Large intestine (tissue), 3 donors: ENCODE measurements at regions not wholly inside any gene's neighbourhood (a gene's known extent, or its start where the extent isn't known, plus 50 kb on each side); places are given as distances from the start of the nearest gene placed in this dataset.

Experiments
- DNase-seq, 2 donors: peaks; one replicate each; pipeline versions ENCODE4 v3.0.0 to v3.0.0-alpha.2; 2013
- H3K27ac ChIP-seq: one replicate; pipeline ENCODE4 v1.5.1; 2013; ENCODE audit warnings: low read length
- H3K27me3 ChIP-seq: 2 replicates; pipeline ENCODE4 v1.6.1; 2013; ENCODE audit warnings: low read length; ENCODE audit not compliant: control insufficient read depth, insufficient read depth
- H3K36me3 ChIP-seq: 2 replicates; pipeline ENCODE4 v1.6.1; 2013; ENCODE audit warnings: low read length; ENCODE audit not compliant: control insufficient read depth, insufficient read depth
- H3K4me1 ChIP-seq: one replicate; pipeline ENCODE4 v1.6.1; 2013; ENCODE audit warnings: low read length; ENCODE audit not compliant: control insufficient read depth, insufficient read depth
- H3K4me3 ChIP-seq: one replicate; pipeline ENCODE4 v1.5.1; 2013; ENCODE audit warnings: low read length
- H3K9me3 ChIP-seq: one replicate; pipeline ENCODE4 v1.6.1; 2013; ENCODE audit warnings: mild to moderate bottlenecking, low read depth, low read length, moderate library complexity; ENCODE audit not compliant: control insufficient read depth
- WGBS: methylation state at CpG from one replicate; pipeline ENCODE4 v1.1.5; 2013; ENCODE audit warnings: low lambda C conversion rate; ENCODE audit not compliant: insufficient coverage; 5-methylcytosine and 5-hydroxymethylcytosine counted together

- Histone ChIP-seq H3K27me3 (no peaks in the 10 kb centered on the region), H3K27ac (no peak overlapping the region), H3K4me3 (no peak overlapping the region), H3K9me3 (no peaks in the 10 kb centered on the region), H3K36me3 (no peaks in the 10 kb centered on the region), H3K4me1 (no peaks in the 10 kb centered on the region)
- no peak for DNase-seq
Measured at GRCh38 chr10:61318429-61318828, 134.8 kb downstream of the TMEM26 start.

- H3K36me3 ChIP-seq, result no peaks in the 10 kb centered on the region
- no peaks in the 10 kb centered on the region for H3K4me1 ChIP-seq
- no peaks in the 10 kb centered on the region for H3K27me3 ChIP-seq
- H3K4me3 ChIP-seq, result no peak overlapping the region
- H3K27ac ChIP-seq, result no peak overlapping the region
- no peak for DNase-seq
- no peaks in the 10 kb centered on the region for H3K9me3 ChIP-seq
Measured at GRCh38 chr10:61317706-61318105, 135.5 kb downstream of the TMEM26 start.

- Histone ChIP-seq H3K4me3 (no peak overlapping the region), H3K27ac (no peak overlapping the region), H3K9me3 (no peaks in the 10 kb centered on the region), H3K36me3 (no peaks in the 10 kb centered on the region), H3K4me1 (no peaks in the 10 kb centered on the region), H3K27me3 (no peaks in the 10 kb centered on the region)
- DNase-seq, result no peak
- WGBS, result 80% methylated on average over 1 of the region's 1 CpG
Measured at GRCh38 chr10:61316676-61317265, 136.4 kb downstream of the TMEM26 start.

GRCh38 chr10:61314273-61314672 is 138.9 kb downstream of the TMEM26 start:
- WGBS, result 70% methylated on average over 1 of the region's 1 CpG
- Histone ChIP-seq H3K27ac (no peak overlapping the region), H3K36me3 (no peaks in the 10 kb centered on the region), H3K9me3 (no peaks in the 10 kb centered on the region), H3K4me3 (no peak overlapping the region), H3K4me1 (no peaks in the 10 kb centered on the region), H3K27me3 (no peaks in the 10 kb centered on the region)
- no peak for DNase-seq

GRCh38 chr10:61313460-61313859 is 139.7 kb downstream of the TMEM26 start:
- peak in 1 of 2 donors; percentile 4 for DNase-seq
- no peaks in the 10 kb centered on the region for H3K27me3 ChIP-seq
- H3K9me3 ChIP-seq, result no peaks in the 10 kb centered on the region
- no peak overlapping the region for H3K27ac ChIP-seq
- H3K36me3 ChIP-seq, result no peaks in the 10 kb centered on the region
- no peak overlapping the region for H3K4me3 ChIP-seq
- no peaks in the 10 kb centered on the region for H3K4me1 ChIP-seq

- H3K27ac ChIP-seq, result no peak overlapping the region
- H3K4me1 ChIP-seq, result no peaks in the 10 kb centered on the region
- H3K9me3 ChIP-seq, result no peaks in the 10 kb centered on the region
- no peaks in the 10 kb centered on the region for H3K36me3 ChIP-seq
- no peak for DNase-seq
- no peak overlapping the region for H3K4me3 ChIP-seq
- WGBS, result no CpG with 5 or more reads among the region's 3 CpGs
- H3K27me3 ChIP-seq, result no peaks in the 10 kb centered on the region
Measured at GRCh38 chr10:61304746-61305145, 148.4 kb downstream of the TMEM26 start.

- DNase-seq, result no peak
- Histone ChIP-seq H3K27ac (no peak overlapping the region), H3K36me3 (no peaks in the 10 kb centered on the region), H3K27me3 (no peaks in the 10 kb centered on the region), H3K4me3 (no peak overlapping the region), H3K4me1 (no peaks in the 10 kb centered on the region), H3K9me3 (no peaks in the 10 kb centered on the region)
Measured at GRCh38 chr10:61302124-61302523, 151.1 kb downstream of the TMEM26 start.

- 86% methylated on average over 2 of the region's 2 CpGs for WGBS
- DNase-seq, result no peak
- no peaks in the 10 kb centered on the region for H3K9me3 ChIP-seq
Measured at GRCh38 chr10:61301575-61301974, 151.6 kb downstream of the TMEM26 start.

GRCh38 chr10:61299841-61300240 is 153.3 kb downstream of the TMEM26 start:
- Histone ChIP-seq H3K27ac (no peak overlapping the region), H3K4me3 (no peak overlapping the region), H3K27me3 (no peaks in the 10 kb centered on the region), H3K4me1 (no peaks in the 10 kb centered on the region), H3K9me3 (no peaks in the 10 kb centered on the region), H3K36me3 (no peaks in the 10 kb centered on the region)
- WGBS, result 88% methylated on average over 2 of the region's 3 CpGs
- DNase-seq, result no peak

More at GRCh38 chr10:61301575-61301974, 151.6 kb downstream of the TMEM26 start:
- no peak overlapping the region for H3K27ac ChIP-seq
- no peak overlapping the region for H3K4me3 ChIP-seq
- no peaks in the 10 kb centered on the region for H3K27me3 ChIP-seq
- H3K36me3 ChIP-seq, result no peaks in the 10 kb centered on the region
- H3K4me1 ChIP-seq, result no peaks in the 10 kb centered on the region

GRCh38 chr10:61299156-61299555 is 154.0 kb downstream of the TMEM26 start:
- WGBS, result no CpG with 5 or more reads among the region's 2 CpGs
- Histone ChIP-seq H3K36me3 (no peaks in the 10 kb centered on the region), H3K27ac (no peak overlapping the region), H3K27me3 (no peaks in the 10 kb centered on the region), H3K4me3 (no peak overlapping the region), H3K9me3 (no peaks in the 10 kb centered on the region), H3K4me1 (no peaks in the 10 kb centered on the region)
- DNase-seq, result no peak

- Histone ChIP-seq H3K9me3 (no peaks in the 10 kb centered on the region), H3K27me3 (no peaks in the 10 kb centered on the region), H3K4me3 (no peak overlapping the region), H3K36me3 (no peaks in the 10 kb centered on the region), H3K27ac (no peak overlapping the region), H3K4me1 (no peaks in the 10 kb centered on the region)
- DNase-seq, result no peak
- WGBS, result no CpG with 5 or more reads among the region's 3 CpGs
Measured at GRCh38 chr10:61298194-61298593, 155.0 kb downstream of the TMEM26 start.
